HG02642 (cell line): ENCODE measurements at regions not wholly inside any gene's neighbourhood (a gene's known extent, or its start where the extent isn't known, plus 50 kb on each side); places are given as distances from the start of the nearest gene placed in this dataset.

Source experiments
- ATAC-seq: cut with Tn5 transposase; IDR thresholded peaks from one replicate; pipeline ENCODE4 v1.9.1; 2021; ENCODE audit warnings: mild to moderate bottlenecking; ENCODE audit not compliant: unreplicated experiment, poor library complexity

GRCh38 chr1:25106976-25107642 is 125.2 kb downstream of the SYF2 start:
- no peak for ATAC-seq

- no peak for ATAC-seq
Observed at GRCh38 chr1:25106352-25106751, 126.0 kb downstream of the SYF2 start.

- no peak for ATAC-seq
Observed at GRCh38 chr1:25105836-25106235, 126.5 kb downstream of the SYF2 start.

- ATAC-seq: no peak
Observed at GRCh38 chr1:25104932-25105561, 127.3 kb downstream of the SYF2 start.

GRCh38 chr1:25103164-25103795 is 129.0 kb downstream of the SYF2 start:
- ATAC-seq: no peak

GRCh38 chr1:25100151-25100833 is 132.0 kb downstream of the SYF2 start:
- ATAC-seq: no peak

- ATAC-seq: no peak
Observed at GRCh38 chr1:25099343-25099951, 132.9 kb downstream of the SYF2 start.

GRCh38 chr1:25098717-25099116 is 133.6 kb downstream of the SYF2 start:
- no peak for ATAC-seq

- no peak for ATAC-seq
Observed at GRCh38 chr1:25096307-25097150, 135.8 kb downstream of the SYF2 start.

GRCh38 chr1:25095635-25096200 is 136.6 kb downstream of the SYF2 start:
- no peak for ATAC-seq

- ATAC-seq: no peak
Observed at GRCh38 chr1:25094995-25095394, 137.3 kb downstream of the SYF2 start.

- no peak for ATAC-seq
Observed at GRCh38 chr1:25094229-25094628, 138.1 kb downstream of the SYF2 start.

- no peak for ATAC-seq
Observed at GRCh38 chr1:25091658-25092057, 140.6 kb downstream of the SYF2 start.

- ATAC-seq: no peak
Observed at GRCh38 chr1:25090707-25091422, 141.4 kb downstream of the SYF2 start.

GRCh38 chr1:25089772-25090171 is 142.5 kb downstream of the SYF2 start:
- ATAC-seq: no peak

GRCh38 chr1:25088946-25089345 is 143.4 kb downstream of the SYF2 start:
- ATAC-seq: no peak

- no peak for ATAC-seq
Observed at GRCh38 chr1:25088180-25088701, 144.1 kb downstream of the SYF2 start.

GRCh38 chr1:25086518-25087079 is 145.7 kb downstream of the SYF2 start:
- no peak for ATAC-seq
